IMR-90 (cell line): ENCODE measurements at regions not wholly inside any gene's neighbourhood (a gene's known extent, or its start where the extent isn't known, plus 50 kb on each side); places are given as distances from the start of the nearest gene placed in this dataset.

Experiments used
- ATAC-seq: fragments of 200-7000 bp; cut with Tn5 transposase; 2 replicates; pipeline ENCODE4 v1.9.1; 2020; ENCODE audit warnings: low read depth, mild to moderate bottlenecking, moderate library complexity
- BruUV-seq: library from RNA; stranded (reverse); fragments of 400-500 nt; replicated peaks from 2 replicates; lab custom pipeline; 2021; lab: Mats Ljungman, UMichigan
- CTCF ChIA-PET: fragments of 300-600 bp; formaldehyde crosslinking; extraction: SDS; loops from one replicate; lab custom pipeline; 2021; ENCODE audit warnings: antibody characterized with exemption; lab: Yijun Ruan, JAX
- POLR2A ChIA-PET: fragments of 300-600 bp; sonication (Branson Sonifier 250); formaldehyde crosslinking; loops from one replicate; lab custom pipeline; 2022; ENCODE audit warnings: antibody characterized with exemption; ENCODE audit not compliant: unreplicated experiment; lab: Charles Lee
- DNase-seq: peaks from one replicate; pipeline ENCODE4 v3.0.0; 2013
- H2AFZ ChIP-seq: replicated peaks from 2 replicates; pipeline ENCODE3; 2013; ENCODE audit warnings: low read length, mild to moderate bottlenecking; ENCODE audit not compliant: poor library complexity
- H2AK5ac ChIP-seq: 2 replicates; pipeline ENCODE4 v1.6.1; 2013; ENCODE audit warnings: low read depth, low read length, inconsistent platforms
- H2AK9ac ChIP-seq: replicated peaks from 2 replicates; pipeline ENCODE3; 2013; ENCODE audit warnings: mild to moderate bottlenecking, low read depth, low read length, moderate library complexity; ENCODE audit not compliant: poor library complexity
- H2BK120ac ChIP-seq: 2 replicates; pipeline ENCODE4 v1.6.1; 2013; ENCODE audit warnings: low read depth, low read length, inconsistent platforms
- H2BK15ac ChIP-seq: 3 replicates; pipeline ENCODE4 v1.6.1; 2013; ENCODE audit warnings: low read depth, low read length, inconsistent platforms
- H2BK20ac ChIP-seq: 2 replicates; pipeline ENCODE4 v1.6.1; 2013; ENCODE audit warnings: low read depth, mild to moderate bottlenecking, inconsistent platforms, low read length, moderate library complexity
- H2BK5ac ChIP-seq: 2 replicates; pipeline ENCODE4 v1.6.1; 2013; ENCODE audit warnings: mild to moderate bottlenecking, low read depth, low read length, inconsistent platforms; ENCODE audit not compliant: poor library complexity, severe bottlenecking
- H3K14ac ChIP-seq: replicated peaks from 2 replicates; pipeline ENCODE4 v1.6.1; 2013; ENCODE audit warnings: low read depth, low read length, inconsistent platforms
- H3K18ac ChIP-seq: 2 replicates; pipeline ENCODE4 v1.6.1; 2013; ENCODE audit warnings: low read depth, low read length, control low read depth
- H3K23ac ChIP-seq: 2 replicates; pipeline ENCODE4 v1.6.1; 2013; ENCODE audit warnings: low read depth, low read length, inconsistent platforms
- H3K27ac ChIP-seq: 2 replicates; pipeline ENCODE4 v1.5.1; 2013; ENCODE audit warnings: mild to moderate bottlenecking, control low read depth, low read length; ENCODE audit not compliant: insufficient read depth
- H3K27me3 ChIP-seq: 2 replicates; pipeline ENCODE4 v1.6.1; 2013; ENCODE audit warnings: low read length; ENCODE audit not compliant: control insufficient read depth, insufficient read depth
- H3K36me3 ChIP-seq: 2 replicates; pipeline ENCODE4 v1.6.1; 2013; ENCODE audit warnings: low read length, mixed read lengths; ENCODE audit not compliant: control insufficient read depth, insufficient read depth
- H3K4ac ChIP-seq: 2 replicates; pipeline ENCODE4 v1.6.1; 2013; ENCODE audit warnings: low read depth, low read length, inconsistent platforms
- H3K4me1 ChIP-seq: 2 replicates; pipeline ENCODE4 v1.6.1; 2013; ENCODE audit warnings: low read length, mixed read lengths; ENCODE audit not compliant: control insufficient read depth, insufficient read depth
- H3K4me2 ChIP-seq: 2 replicates; pipeline ENCODE4 v1.6.1; 2013; ENCODE audit warnings: low read depth, mild to moderate bottlenecking, control low read depth, low read length, moderate library complexity
- H3K4me3 ChIP-seq: 2 replicates; pipeline ENCODE4 v1.5.1; 2013; ENCODE audit warnings: low read depth, mild to moderate bottlenecking, control low read depth, low read length, moderate library complexity; ENCODE audit not compliant: insufficient read depth
- H3K56ac ChIP-seq: 2 replicates; pipeline ENCODE4 v1.6.1; 2013; ENCODE audit warnings: low read length, inconsistent platforms; ENCODE audit not compliant: insufficient read depth; ENCODE audit errors: extremely low read depth
- H3K79me1 ChIP-seq, 2 experiments: 2 replicates each; pipeline ENCODE4 v1.6.1; 2013; ENCODE audit warnings: low read length in 2 of 2, inconsistent platforms in 1 of 2, low read depth in 1 of 2
- H3K9ac ChIP-seq: 2 replicates; pipeline ENCODE4 v1.6.1; 2013; ENCODE audit warnings: low read depth, low read length, control low read depth
- H3K9me1 ChIP-seq: 2 replicates; pipeline ENCODE4 v1.6.1; 2013; ENCODE audit warnings: low read length, inconsistent platforms; ENCODE audit not compliant: insufficient read depth
- H3K9me3 ChIP-seq: 2 replicates; pipeline ENCODE4 v1.6.1; 2013; ENCODE audit warnings: low read length; ENCODE audit not compliant: control insufficient read depth, insufficient read depth
- H4K20me1 ChIP-seq: 2 replicates; pipeline ENCODE4 v1.6.1; 2013; ENCODE audit warnings: low read length, inconsistent platforms; ENCODE audit not compliant: insufficient read depth
- H4K5ac ChIP-seq: 2 replicates; pipeline ENCODE4 v1.6.1; 2013; ENCODE audit warnings: mild to moderate bottlenecking, low read depth, low read length, control low read depth
- H4K8ac ChIP-seq, 2 experiments: 2 replicates each; pipeline ENCODE4 v1.6.1; 2013; ENCODE audit warnings: low read depth in 2 of 2, low read length in 2 of 2, control low read depth in 1 of 2, inconsistent platforms in 1 of 2
- H4K91ac ChIP-seq: 2 replicates; pipeline ENCODE4 v1.6.1; 2013; ENCODE audit warnings: low read depth, low read length, inconsistent platforms; ENCODE audit not compliant: insufficient read depth
- BHLHE40 ChIP-seq: fragments of 150-350 bp; IDR thresholded peaks from 2 replicates; pipeline ENCODE4 v1.6.1; 2016; ENCODE audit warnings: mild to moderate bottlenecking, low read depth, low read length
- CEBPB ChIP-seq: IDR thresholded peaks from 2 replicates; pipeline ENCODE4 v1.6.1; 2012; ENCODE audit warnings: low read depth, low read length, improper control_type of control experiment
- CHD1 ChIP-seq: IDR thresholded peaks from 2 replicates; pipeline ENCODE4 v1.6.1; 2012; ENCODE audit warnings: low read depth, low read length, improper control_type of control experiment
- FOS ChIP-seq: fragments of 150-350 bp; IDR thresholded peaks from 2 replicates; pipeline ENCODE4 v1.6.1; 2016; ENCODE audit warnings: low read depth, low read length
- MAFK ChIP-seq: IDR thresholded peaks from 2 replicates; pipeline ENCODE4 v1.6.1; 2012; ENCODE audit warnings: low read depth, low read length, improper control_type of control experiment
- MAZ ChIP-seq: IDR thresholded peaks from 2 replicates; pipeline ENCODE4 v1.6.1; 2012; ENCODE audit warnings: low read depth, mild to moderate bottlenecking, low read length, improper control_type of control experiment, moderate library complexity, borderline replicate concordance
- MXI1 ChIP-seq: IDR thresholded peaks from 2 replicates; pipeline ENCODE4 v1.6.1; 2012; ENCODE audit warnings: low read depth, mild to moderate bottlenecking, low read length, moderate library complexity, borderline replicate concordance
- NFE2L2 ChIP-seq: fragments of 150-350 bp; IDR thresholded peaks from 2 replicates; pipeline ENCODE4 v1.6.1; 2016; ENCODE audit warnings: low read depth, mild to moderate bottlenecking, low read length
- POLR2A ChIP-seq: IDR thresholded peaks from 2 replicates; pipeline ENCODE4 v1.6.1; 2012; ENCODE audit warnings: mild to moderate bottlenecking, low read depth, low read length
- RAD21 ChIP-seq: IDR thresholded peaks from 2 replicates; pipeline ENCODE4 v1.6.1; 2012; ENCODE audit warnings: low read length, improper control_type of control experiment
- RCOR1 ChIP-seq: IDR thresholded peaks from 2 replicates; pipeline ENCODE4 v1.6.1; 2012; ENCODE audit warnings: mild to moderate bottlenecking, low read length, improper control_type of control experiment; ENCODE audit not compliant: insufficient replicate concordance
- RFX5 ChIP-seq: IDR thresholded peaks from 2 replicates; pipeline ENCODE4 v1.8.0; 2012; ENCODE audit warnings: low read depth, mild to moderate bottlenecking, low read length, moderate library complexity
- SMC3 ChIP-seq: fragments of 150-350 bp; IDR thresholded peaks from 2 replicates; pipeline ENCODE4 v1.6.1; 2016; ENCODE audit warnings: low read depth, mild to moderate bottlenecking, antibody characterized with exemption, low read length, moderate library complexity
- WGBS, 2 experiments: methylation state at CpG; one replicate each; pipeline versions ENCODE4 v1.1.5 to v1.1.7; 2013; ENCODE audit warnings: missing lambda C conversion rate in 2 of 2; ENCODE audit not compliant: insufficient read length in 1 of 2; ENCODE audit errors: extremely low coverage in 2 of 2; 5-methylcytosine and 5-hydroxymethylcytosine counted together
- dilution Hi-C: fragments of 300-500 bp; cut with HindIII; formaldehyde crosslinking; loops from one replicate; pipeline ENCODE4 v1.14.3; 2018; ENCODE audit warnings: low sequenced_read_pairs; ENCODE audit not compliant: unreplicated experiment
- in situ Hi-C: fragments of 300-500 bp; cut with MboI; formaldehyde crosslinking; loops from 3 replicates; pipeline ENCODE4 v1.14.3; 2019; ENCODE audit warnings: low sequenced_read_pairs, inconsistent platforms, mixed read lengths
- intact Hi-C: fragments of 100-400 bp; cut with micrococcal nuclease; formaldehyde crosslinking; loops from 2 replicates; pipeline ENCODE4 v1.10.0; 2022
- TF ChIP-seq, protein P1 (sequence below): conservative IDR thresholded peaks from 2 replicates; pipeline ENCODE4 v1.5.1; 2012; ENCODE audit warnings: mild to moderate bottlenecking, low read depth, low read length, improper control_type of control experiment
- TF ChIP-seq, protein P2 (sequence below): fragments of 150-350 bp; IDR thresholded peaks from 2 replicates; pipeline ENCODE4 v1.6.1; 2016; ENCODE audit warnings: low read depth, mild to moderate bottlenecking, low read length, moderate library complexity, borderline replicate concordance
- TF ChIP-seq, protein P3 (sequence below): fragments of 150-350 bp; IDR thresholded peaks from 2 replicates; pipeline ENCODE4 v1.6.1; 2017; ENCODE audit warnings: mild to moderate bottlenecking, antibody characterized with exemption, low read length, low read depth

DNA sequence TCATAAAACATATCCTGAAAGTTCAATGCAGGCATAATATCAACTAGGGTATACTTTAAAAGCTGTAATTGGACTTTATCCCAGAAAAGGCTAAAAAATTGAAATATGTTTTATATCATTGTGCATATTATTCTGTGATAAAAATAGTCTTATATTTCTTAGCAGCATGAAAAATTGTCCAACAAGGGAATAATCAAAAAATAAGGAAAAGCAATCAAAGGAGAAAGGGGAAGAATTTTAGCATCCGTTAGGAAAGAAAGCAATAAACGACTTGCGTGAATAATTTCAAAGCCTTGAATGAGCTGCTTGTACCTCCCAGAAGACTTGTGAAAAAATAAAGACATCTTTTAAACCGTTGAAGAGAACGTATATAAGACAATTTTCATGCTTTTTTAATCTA lies 1369.8 kb upstream of the GBE1 start:
- ATAC-seq (no peak), DNase-seq (no peak)
- Histone ChIP-seq H3K14ac (no peak overlapping the region), H3K23ac (no peak overlapping the region), H3K9ac (no peak overlapping the region), H4K20me1 (no peaks in the 10 kb centered on the region), H3K4me2 (no peak overlapping the region), H3K56ac (no peak overlapping the region), H3K4me1 (no peaks in the 10 kb centered on the region), H2AK9ac (no peak overlapping the region), H3K36me3 (no peaks in the 10 kb centered on the region), H2BK5ac (no peak overlapping the region), H3K4ac (no peak overlapping the region), H3K27me3 (no peaks in the 10 kb centered on the region), H4K8ac (no peak overlapping the region), H3K79me1 (no peaks in the 10 kb centered on the region), H3K4me3 (no peak overlapping the region), H4K91ac (no peak overlapping the region), H2BK20ac (no peak overlapping the region), H3K27ac (no peak overlapping the region), H2AK5ac (no peak overlapping the region), H2AFZ (no peak overlapping the region), H2BK120ac (no peak overlapping the region), H3K9me3 (no peaks in the 10 kb centered on the region), H3K18ac (no peak overlapping the region), H3K9me1 (no peaks in the 10 kb centered on the region), H4K5ac (no peak overlapping the region), H2BK15ac (no peak overlapping the region)
- ChIA-PET CTCF (no interaction called here), POLR2A (no interaction called here)
- TF ChIP-seq MXI1 (no peak), RCOR1 (no peak), MAZ (no peak), CHD1 (no peak), RAD21 (no peak), POLR2A (no peak), MAFK (no peak), RFX5 (no peak), SMC3 (no peak), CEBPB (no peak), BHLHE40 (no peak), NFE2L2 (no peak), FOS (no peak)
- TF ChIP-seq, protein P1, sequence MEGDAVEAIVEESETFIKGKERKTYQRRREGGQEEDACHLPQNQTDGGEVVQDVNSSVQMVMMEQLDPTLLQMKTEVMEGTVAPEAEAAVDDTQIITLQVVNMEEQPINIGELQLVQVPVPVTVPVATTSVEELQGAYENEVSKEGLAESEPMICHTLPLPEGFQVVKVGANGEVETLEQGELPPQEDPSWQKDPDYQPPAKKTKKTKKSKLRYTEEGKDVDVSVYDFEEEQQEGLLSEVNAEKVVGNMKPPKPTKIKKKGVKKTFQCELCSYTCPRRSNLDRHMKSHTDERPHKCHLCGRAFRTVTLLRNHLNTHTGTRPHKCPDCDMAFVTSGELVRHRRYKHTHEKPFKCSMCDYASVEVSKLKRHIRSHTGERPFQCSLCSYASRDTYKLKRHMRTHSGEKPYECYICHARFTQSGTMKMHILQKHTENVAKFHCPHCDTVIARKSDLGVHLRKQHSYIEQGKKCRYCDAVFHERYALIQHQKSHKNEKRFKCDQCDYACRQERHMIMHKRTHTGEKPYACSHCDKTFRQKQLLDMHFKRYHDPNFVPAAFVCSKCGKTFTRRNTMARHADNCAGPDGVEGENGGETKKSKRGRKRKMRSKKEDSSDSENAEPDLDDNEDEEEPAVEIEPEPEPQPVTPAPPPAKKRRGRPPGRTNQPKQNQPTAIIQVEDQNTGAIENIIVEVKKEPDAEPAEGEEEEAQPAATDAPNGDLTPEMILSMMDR: no peak
- TF ChIP-seq, protein P2, sequence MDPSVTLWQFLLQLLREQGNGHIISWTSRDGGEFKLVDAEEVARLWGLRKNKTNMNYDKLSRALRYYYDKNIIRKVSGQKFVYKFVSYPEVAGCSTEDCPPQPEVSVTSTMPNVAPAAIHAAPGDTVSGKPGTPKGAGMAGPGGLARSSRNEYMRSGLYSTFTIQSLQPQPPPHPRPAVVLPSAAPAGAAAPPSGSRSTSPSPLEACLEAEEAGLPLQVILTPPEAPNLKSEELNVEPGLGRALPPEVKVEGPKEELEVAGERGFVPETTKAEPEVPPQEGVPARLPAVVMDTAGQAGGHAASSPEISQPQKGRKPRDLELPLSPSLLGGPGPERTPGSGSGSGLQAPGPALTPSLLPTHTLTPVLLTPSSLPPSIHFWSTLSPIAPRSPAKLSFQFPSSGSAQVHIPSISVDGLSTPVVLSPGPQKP: no peak
- TF ChIP-seq, protein P3, sequence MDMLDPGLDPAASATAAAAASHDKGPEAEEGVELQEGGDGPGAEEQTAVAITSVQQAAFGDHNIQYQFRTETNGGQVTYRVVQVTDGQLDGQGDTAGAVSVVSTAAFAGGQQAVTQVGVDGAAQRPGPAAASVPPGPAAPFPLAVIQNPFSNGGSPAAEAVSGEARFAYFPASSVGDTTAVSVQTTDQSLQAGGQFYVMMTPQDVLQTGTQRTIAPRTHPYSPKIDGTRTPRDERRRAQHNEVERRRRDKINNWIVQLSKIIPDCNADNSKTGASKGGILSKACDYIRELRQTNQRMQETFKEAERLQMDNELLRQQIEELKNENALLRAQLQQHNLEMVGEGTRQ: no peak
- intact Hi-C loops (no loop called here), in situ Hi-C loops (loop anchor here (25.0 kb wide), 1 partner anchor 106 kb away; no protein-coding TSS in a partner anchor), dilution Hi-C loops (no loop called here)
- no CpG with 5 or more reads among the region's 5 CpGs for WGBS, 2 experiments
- no TSS peak for BruUV-seq
